ENCODE measurements at regions not wholly inside any gene's neighbourhood (a gene's known extent, or its start where the extent isn't known, plus 50 kb on each side); places are given as distances from the start of the nearest gene placed in this dataset.
"Not testable (repeated sequence)": the region's sequence is repeated elsewhere in the genome, so short reads cannot be mapped to it uniquely, and the experiment has no call there.

DNA sequence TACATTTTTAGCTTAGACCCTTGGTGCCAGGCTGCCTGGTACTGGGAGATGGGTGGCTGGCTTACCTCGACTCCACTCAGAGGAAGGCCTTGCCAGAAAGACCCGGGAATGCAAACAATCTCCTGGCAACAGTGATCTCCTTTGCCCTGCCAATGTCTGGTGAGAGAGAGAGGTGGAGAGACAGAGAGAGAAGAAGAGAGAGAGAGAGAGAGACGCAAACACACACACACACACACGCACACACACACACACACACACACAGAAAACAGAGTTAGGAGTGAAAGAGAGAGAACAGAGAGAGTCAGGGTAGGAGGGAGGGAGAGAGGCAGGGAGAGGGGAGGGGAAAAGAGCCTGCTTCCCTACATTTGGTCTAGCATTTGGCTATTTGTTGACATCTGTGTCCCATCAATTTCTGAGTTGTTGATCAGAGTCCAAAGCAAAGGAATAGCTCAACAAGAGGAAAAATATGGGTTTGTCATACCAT, 181.6 kb upstream of the MAP1B start:
- no peaks in the 10 kb centered on the region for H3K36me3 ChIP-seq (ENCODE audit: control insufficient read depth in 2 of 2, insufficient read depth in 2 of 2, low read length in 2 of 2)
- peaks cover 0 to 7% of the 10 kb centered on the region in 2 donors for H3K9me3 ChIP-seq (ENCODE audit: control insufficient read depth in 2 of 2, low read length in 2 of 2)
- H3K27ac ChIP-seq (ENCODE audit: low read length) = peak overlapping the region; percentile 66
- peaks cover 15% of the 10 kb centered on the region for H3K4me1 ChIP-seq (ENCODE audit: control insufficient read depth, insufficient read depth, low read length)
- H3K4me3 ChIP-seq (ENCODE audit: low read length in 2 of 2) = no peak overlapping the region
- H3K27me3 ChIP-seq (ENCODE audit: control insufficient read depth in 1 of 2, insufficient read depth in 2 of 2, low read length in 2 of 2) = no peaks in the 10 kb centered on the region
- no peak overlapping the region for H3K9ac ChIP-seq (ENCODE audit: low read length in 2 of 2)

GRCh38 chr5:71929003-71929402, 178.3 kb upstream of the MAP1B start:
- Histone ChIP-seq H3K4me3 (ENCODE audit: low read length in 2 of 2) (no peak overlapping the region), H3K9me3 (ENCODE audit: control insufficient read depth in 2 of 2, low read length in 2 of 2) (peaks cover 0 to 7% of the 10 kb centered on the region in 2 donors), H3K36me3 (ENCODE audit: control insufficient read depth in 2 of 2, insufficient read depth in 2 of 2, low read length in 2 of 2) (no peaks in the 10 kb centered on the region), H3K9ac (ENCODE audit: low read length in 2 of 2) (no peak overlapping the region), H3K4me1 (ENCODE audit: control insufficient read depth, insufficient read depth, low read length) (peaks cover 32% of the 10 kb centered on the region), H3K27ac (ENCODE audit: low read length) (peak overlapping the region; percentile 41), H3K27me3 (ENCODE audit: control insufficient read depth in 1 of 2, insufficient read depth in 2 of 2, low read length in 2 of 2) (no peaks in the 10 kb centered on the region)

DNA sequence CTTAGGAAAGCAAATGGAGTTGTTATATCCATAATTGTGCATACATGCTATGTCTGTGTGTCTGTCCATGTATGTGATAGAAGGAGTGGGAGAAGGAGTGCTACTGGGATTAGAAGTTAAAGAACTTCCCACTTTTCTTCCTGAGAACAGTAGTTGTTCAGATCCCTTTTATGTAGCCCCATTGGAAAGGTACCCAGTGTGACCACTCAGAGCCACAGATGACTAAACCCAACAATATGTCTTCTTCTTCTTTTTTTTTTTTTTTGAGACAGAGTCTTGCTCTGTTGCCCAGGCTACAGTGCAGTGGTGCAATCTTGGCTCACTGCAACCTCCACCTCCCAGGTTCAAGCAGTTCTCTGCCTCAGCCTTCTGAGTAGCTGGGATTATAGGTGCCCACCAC, 176.7 kb upstream of the MAP1B start:
- not testable (repeated sequence) for H3K9ac ChIP-seq (ENCODE audit: low read length in 2 of 2); H3K36me3 ChIP-seq (ENCODE audit: control insufficient read depth in 2 of 2, insufficient read depth in 2 of 2, low read length in 2 of 2); H3K27me3 ChIP-seq (ENCODE audit: control insufficient read depth in 1 of 2, insufficient read depth in 2 of 2, low read length in 2 of 2); H3K27ac ChIP-seq (ENCODE audit: low read length); H3K9me3 ChIP-seq (ENCODE audit: control insufficient read depth in 2 of 2, low read length in 2 of 2); H3K4me3 ChIP-seq (ENCODE audit: low read length in 2 of 2)
- peaks cover 25% of the 10 kb centered on the region for H3K4me1 ChIP-seq (ENCODE audit: control insufficient read depth, insufficient read depth, low read length)

GRCh38 chr5:71932131-71932654, 175.1 kb upstream of the MAP1B start:
- Histone ChIP-seq H3K36me3 (ENCODE audit: control insufficient read depth in 2 of 2, insufficient read depth in 2 of 2, low read length in 2 of 2) (no peaks in the 10 kb centered on the region), H3K9ac (ENCODE audit: low read length in 2 of 2) (no peak overlapping the region), H3K9me3 (ENCODE audit: control insufficient read depth in 2 of 2, low read length in 2 of 2) (peaks cover 0 to 3% of the 10 kb centered on the region in 2 donors), H3K4me3 (ENCODE audit: low read length in 2 of 2) (no peak overlapping the region), H3K4me1 (ENCODE audit: control insufficient read depth, insufficient read depth, low read length) (peaks cover 21% of the 10 kb centered on the region), H3K27ac (ENCODE audit: low read length) (peak overlapping the region; percentile 73), H3K27me3 (ENCODE audit: control insufficient read depth in 1 of 2, insufficient read depth in 2 of 2, low read length in 2 of 2) (no peaks in the 10 kb centered on the region)

DNA sequence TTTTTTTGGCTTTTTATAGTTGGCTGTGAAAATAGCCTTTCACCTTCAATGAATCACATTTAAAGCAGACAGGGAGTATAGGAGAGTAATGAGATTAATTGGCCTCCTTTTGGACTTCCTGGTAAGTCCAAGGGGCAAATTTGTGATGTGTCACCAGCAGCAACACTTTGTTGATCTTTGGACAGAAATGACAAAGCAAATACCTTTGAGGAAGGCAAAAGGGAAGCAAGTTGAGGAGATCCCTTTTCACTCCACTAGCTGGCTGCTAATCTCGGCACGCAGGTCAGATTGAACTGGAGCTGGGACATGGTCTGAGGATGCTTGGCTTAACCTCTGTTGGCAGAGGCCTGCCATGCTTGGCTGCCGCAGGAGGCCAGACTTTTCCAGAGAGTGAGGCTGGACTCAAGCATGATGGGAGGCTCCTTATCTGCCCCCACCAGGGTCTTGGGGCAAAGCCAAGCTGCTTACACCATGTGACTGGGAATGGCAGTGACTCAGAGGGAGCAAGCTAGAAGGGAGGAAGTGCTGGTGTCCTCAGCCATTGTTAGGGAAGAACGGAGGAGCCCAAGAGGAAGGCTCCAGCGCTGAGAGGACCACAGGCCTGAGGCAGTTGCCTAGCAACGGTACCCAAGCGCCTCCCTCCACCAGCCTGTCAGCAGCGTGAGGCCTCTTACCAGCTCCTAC, 174.5 kb upstream of the MAP1B start:
- peak overlapping the region in 1 of 2 donors; percentile 24 for H3K4me3 ChIP-seq (ENCODE audit: low read length in 2 of 2)
- no peak overlapping the region for H3K9ac ChIP-seq (ENCODE audit: low read length in 2 of 2)
- no peaks in the 10 kb centered on the region for H3K27me3 ChIP-seq (ENCODE audit: control insufficient read depth in 1 of 2, insufficient read depth in 2 of 2, low read length in 2 of 2)
- peaks cover 21% of the 10 kb centered on the region for H3K4me1 ChIP-seq (ENCODE audit: control insufficient read depth, insufficient read depth, low read length)
- no peaks in the 10 kb centered on the region for H3K9me3 ChIP-seq (ENCODE audit: control insufficient read depth in 2 of 2, low read length in 2 of 2)
- H3K36me3 ChIP-seq (ENCODE audit: control insufficient read depth in 2 of 2, insufficient read depth in 2 of 2, low read length in 2 of 2) = no peaks in the 10 kb centered on the region
- peak overlapping the region; percentile 73 for H3K27ac ChIP-seq (ENCODE audit: low read length)

- H3K27ac ChIP-seq (ENCODE audit: low read length) = no peak overlapping the region
- H3K27me3 ChIP-seq (ENCODE audit: control insufficient read depth in 1 of 2, insufficient read depth in 2 of 2, low read length in 2 of 2) = no peaks in the 10 kb centered on the region
- no peak overlapping the region for H3K9ac ChIP-seq (ENCODE audit: low read length in 2 of 2)
- H3K9me3 ChIP-seq (ENCODE audit: control insufficient read depth in 2 of 2, low read length in 2 of 2) = no peaks in the 10 kb centered on the region
- no peak overlapping the region for H3K4me3 ChIP-seq (ENCODE audit: low read length in 2 of 2)
- peaks cover 28% of the 10 kb centered on the region for H3K4me1 ChIP-seq (ENCODE audit: control insufficient read depth, insufficient read depth, low read length)
- H3K36me3 ChIP-seq (ENCODE audit: control insufficient read depth in 2 of 2, insufficient read depth in 2 of 2, low read length in 2 of 2) = no peaks in the 10 kb centered on the region
Measured at GRCh38 chr5:71934322-71934721, 173.0 kb upstream of the MAP1B start.

DNA sequence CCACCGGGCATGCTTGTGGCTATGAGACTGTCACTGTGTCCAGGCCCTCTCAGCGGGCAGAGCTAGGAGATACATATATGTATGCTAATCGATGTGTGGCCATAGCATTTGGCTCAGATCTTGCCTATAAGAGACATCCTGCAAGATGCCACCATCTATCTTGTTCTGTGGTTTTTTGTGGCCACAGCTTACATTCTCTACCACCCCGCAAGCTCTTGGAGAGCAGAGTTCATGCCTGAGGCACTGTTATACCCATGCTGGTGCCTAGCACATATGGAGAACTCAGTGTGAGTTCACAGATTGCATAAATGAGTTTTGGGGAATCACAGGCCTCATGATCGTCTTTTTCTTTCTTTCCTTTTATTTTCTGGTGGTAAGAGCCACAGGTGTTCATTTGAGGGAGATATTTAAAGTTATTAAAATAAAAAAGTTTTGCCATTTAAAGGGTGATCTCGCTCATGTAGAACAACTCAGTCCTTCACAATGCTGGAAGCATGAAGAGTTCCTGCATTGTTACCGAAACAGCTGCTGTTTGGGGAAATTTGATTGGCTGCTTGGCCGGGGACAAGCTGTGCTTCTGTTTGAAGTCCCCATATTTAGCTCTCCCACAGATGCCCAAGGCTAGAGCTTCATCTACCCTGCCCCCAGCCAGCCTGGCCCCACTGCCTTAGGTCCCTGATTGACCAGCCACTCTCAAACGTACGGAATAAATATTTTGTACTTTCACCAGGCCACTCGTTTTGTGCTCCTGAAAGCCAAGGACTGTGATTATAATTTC, 169.2 kb upstream of the MAP1B start:
- Histone ChIP-seq H3K9ac (ENCODE audit: low read length in 2 of 2) (no peak overlapping the region), H3K27me3 (ENCODE audit: control insufficient read depth in 1 of 2, insufficient read depth in 2 of 2, low read length in 2 of 2) (no peaks in the 10 kb centered on the region), H3K36me3 (ENCODE audit: control insufficient read depth in 2 of 2, insufficient read depth in 2 of 2, low read length in 2 of 2) (no peaks in the 10 kb centered on the region), H3K4me1 (ENCODE audit: control insufficient read depth, insufficient read depth, low read length) (peaks cover 26% of the 10 kb centered on the region), H3K27ac (ENCODE audit: low read length) (no peak overlapping the region), H3K9me3 (ENCODE audit: control insufficient read depth in 2 of 2, low read length in 2 of 2) (no peaks in the 10 kb centered on the region), H3K4me3 (ENCODE audit: low read length in 2 of 2) (no peak overlapping the region)

GRCh38 chr5:71938895-71939294, 168.4 kb upstream of the MAP1B start:
- Histone ChIP-seq H3K9ac (ENCODE audit: low read length in 2 of 2) (no peak overlapping the region), H3K27ac (ENCODE audit: low read length) (no peak overlapping the region), H3K4me1 (ENCODE audit: control insufficient read depth, insufficient read depth, low read length) (peaks cover 20% of the 10 kb centered on the region), H3K27me3 (ENCODE audit: control insufficient read depth in 1 of 2, insufficient read depth in 2 of 2, low read length in 2 of 2) (no peaks in the 10 kb centered on the region), H3K9me3 (ENCODE audit: control insufficient read depth in 2 of 2, low read length in 2 of 2) (no peaks in the 10 kb centered on the region), H3K4me3 (ENCODE audit: low read length in 2 of 2) (no peak overlapping the region), H3K36me3 (ENCODE audit: control insufficient read depth in 2 of 2, insufficient read depth in 2 of 2, low read length in 2 of 2) (no peaks in the 10 kb centered on the region)

DNA sequence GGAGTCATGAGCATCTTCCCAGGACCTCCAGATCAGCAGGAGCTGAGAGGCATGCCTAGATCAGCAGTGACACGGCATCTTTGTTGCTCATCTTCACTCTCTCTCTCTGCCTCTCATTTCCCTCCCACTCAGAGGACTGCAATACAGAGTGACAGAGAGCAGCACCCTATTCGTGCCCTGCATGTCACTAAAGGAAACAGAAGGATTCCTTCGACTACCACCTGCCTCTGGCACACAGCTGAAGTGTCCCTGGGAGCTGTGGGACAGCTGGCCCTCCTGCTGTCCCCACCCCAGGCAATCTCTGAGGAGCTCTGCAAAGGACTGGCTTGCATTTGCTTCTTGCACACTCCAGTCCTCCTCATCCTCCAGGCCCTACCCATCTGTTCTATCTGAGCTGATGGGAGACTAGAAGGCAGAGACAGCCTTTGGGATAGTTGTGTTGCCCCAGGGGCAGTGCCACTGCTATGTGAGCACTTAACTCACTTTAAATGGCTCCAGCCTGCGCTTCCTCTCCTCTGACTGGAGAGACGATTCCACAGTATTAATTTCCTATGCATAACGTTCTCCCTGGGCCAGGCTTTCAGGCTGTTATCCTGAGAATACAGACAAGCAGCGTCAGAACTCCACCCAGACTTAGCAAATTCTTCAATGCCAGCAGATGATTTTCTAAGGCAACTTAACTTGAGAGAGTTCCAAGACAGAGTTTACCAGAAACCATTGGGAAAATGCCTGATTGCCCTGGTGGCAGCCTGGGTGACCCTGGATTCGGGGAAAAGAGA, 167.6 kb upstream of the MAP1B start:
- peak overlapping the region in 1 of 2 donors; percentile 13 for H3K9ac ChIP-seq (ENCODE audit: low read length in 2 of 2)
- no peaks in the 10 kb centered on the region for H3K9me3 ChIP-seq (ENCODE audit: control insufficient read depth in 2 of 2, low read length in 2 of 2)
- H3K27me3 ChIP-seq (ENCODE audit: control insufficient read depth in 1 of 2, insufficient read depth in 2 of 2, low read length in 2 of 2) = no peaks in the 10 kb centered on the region
- peak overlapping the region; percentile 18 for H3K27ac ChIP-seq (ENCODE audit: low read length)
- peaks cover 19% of the 10 kb centered on the region for H3K4me1 ChIP-seq (ENCODE audit: control insufficient read depth, insufficient read depth, low read length)
- no peaks in the 10 kb centered on the region for H3K36me3 ChIP-seq (ENCODE audit: control insufficient read depth in 2 of 2, insufficient read depth in 2 of 2, low read length in 2 of 2)
- H3K4me3 ChIP-seq (ENCODE audit: low read length in 2 of 2) = no peak overlapping the region

- Histone ChIP-seq H3K4me1 (ENCODE audit: control insufficient read depth, insufficient read depth, low read length) (peaks cover 12% of the 10 kb centered on the region), H3K9ac (ENCODE audit: low read length in 2 of 2) (no peak overlapping the region), H3K27ac (ENCODE audit: low read length) (no peak overlapping the region), H3K9me3 (ENCODE audit: control insufficient read depth in 2 of 2, low read length in 2 of 2) (peaks cover under 1 to 1% of the 10 kb centered on the region in 2 donors), H3K4me3 (ENCODE audit: low read length in 2 of 2) (no peak overlapping the region), H3K36me3 (ENCODE audit: control insufficient read depth in 2 of 2, insufficient read depth in 2 of 2, low read length in 2 of 2) (no peaks in the 10 kb centered on the region), H3K27me3 (ENCODE audit: control insufficient read depth in 1 of 2, insufficient read depth in 2 of 2, low read length in 2 of 2) (no peaks in the 10 kb centered on the region)
Measured at GRCh38 chr5:71943874-71944273, 163.4 kb upstream of the MAP1B start.
